A549 (cell line): ENCODE measurements at regions not wholly inside any gene's neighbourhood (a gene's known extent, or its start where the extent isn't known, plus 50 kb on each side); places are given as distances from the start of the nearest gene placed in this dataset.

ENCODE experiments used
- CEBPB ChIP-seq, 2 experiments: fragments of >200 bp in 1 of 2; sonication (Bioruptor Twin) in 1 of 2; formaldehyde crosslinking in 1 of 2; IDR thresholded peaks; 2 replicates each; pipeline ENCODE4 v1.6.1; 2012 to 2016
- CHD4 ChIP-seq: fragments of 200-600 bp; sonication (generic); IDR thresholded peaks from 2 replicates; pipeline ENCODE4 v1.6.1; 2016; ENCODE audit warnings: antibody characterized with exemption, mild to moderate bottlenecking, borderline replicate concordance
- CTCF ChIP-seq: fragments of >200 bp; sonication (Bioruptor Twin); formaldehyde crosslinking; IDR thresholded peaks from 3 replicates; pipeline ENCODE4 v1.5.1; 2016
- EHMT2 ChIP-seq: fragments of 200-600 bp; sonication (generic); IDR thresholded peaks from 2 replicates; pipeline ENCODE4 v1.6.1; 2016; ENCODE audit warnings: antibody characterized with exemption, low read depth, mild to moderate bottlenecking, moderate library complexity
- ESRRA ChIP-seq: fragments of 150-350 bp; IDR thresholded peaks from 2 replicates; pipeline ENCODE4 v1.6.1; 2014; ENCODE audit warnings: mild to moderate bottlenecking, low read length, borderline replicate concordance
- HMGXB4 ChIP-seq: fragments of 250-450 bp; sonication (Bioruptor Pico); IDR thresholded peaks from 2 replicates; pipeline ENCODE4 v1.5.0; 2021; ENCODE audit warnings: mild to moderate bottlenecking, moderate library complexity, borderline replicate concordance
- NFE2L2 ChIP-seq: fragments of 150-350 bp; conservative IDR thresholded peaks from 2 replicates; pipeline ENCODE4 v1.6.1; 2014; ENCODE audit warnings: low read length
- NR3C1 ChIP-seq: fragments of >200 bp; sonication (Bioruptor Twin); formaldehyde crosslinking; IDR thresholded peaks from 3 replicates; pipeline ENCODE4 v1.6.1; 2017
- POLR2A ChIP-seq: IDR thresholded peaks from 2 replicates; pipeline ENCODE4 v1.6.1; 2012; ENCODE audit warnings: mild to moderate bottlenecking, low read length
- RAD21 ChIP-seq, 2 experiments: fragments of >200 bp in 1 of 2; sonication (Bioruptor Twin) in 1 of 2; formaldehyde crosslinking in 1 of 2; IDR thresholded peaks in 1 of 2; conservative IDR thresholded peaks in 1 of 2; 2 replicates in 1 of 2; 3 replicates in 1 of 2; pipeline ENCODE4 v1.6.1; 2012 to 2018; ENCODE audit warnings: inconsistent platforms in 1 of 2
- RCOR1 ChIP-seq: fragments of 150-350 bp; IDR thresholded peaks from 2 replicates; pipeline ENCODE4 v1.6.1; 2014; ENCODE audit warnings: antibody characterized with exemption, low read length, low read depth
- REST ChIP-seq: fragments of 200-600 bp; sonication (generic); IDR thresholded peaks from 2 replicates; pipeline ENCODE4 v1.6.1; 2016; ENCODE audit warnings: antibody characterized with exemption, mild to moderate bottlenecking, moderate library complexity
- TF ChIP-seq, protein P1 (sequence below): fragments of 450-650 bp; IDR thresholded peaks from 2 replicates; pipeline ENCODE4 v1.6.1; 2014; ENCODE audit warnings: antibody characterized with exemption

GRCh38 chr1:47688461-47689296, 250.8 kb downstream of the FOXD2 start:
- TF ChIP-seq EHMT2 (no peak), ESRRA (no peak), CTCF (no peak), CEBPB (IDR thresholded peaks at IDR 0.05) (no peak), POLR2A (no peak), REST (no peak), NFE2L2 (no peak), HMGXB4 (no peak), NR3C1 (no peak), RAD21 (conservative IDR thresholded peaks at IDR 0.05 in 1 of 2, IDR thresholded peaks at IDR 0.05 in 1 of 2) (no peak), RCOR1 (no peak), CHD4 (no peak)
- TF ChIP-seq, protein P1, sequence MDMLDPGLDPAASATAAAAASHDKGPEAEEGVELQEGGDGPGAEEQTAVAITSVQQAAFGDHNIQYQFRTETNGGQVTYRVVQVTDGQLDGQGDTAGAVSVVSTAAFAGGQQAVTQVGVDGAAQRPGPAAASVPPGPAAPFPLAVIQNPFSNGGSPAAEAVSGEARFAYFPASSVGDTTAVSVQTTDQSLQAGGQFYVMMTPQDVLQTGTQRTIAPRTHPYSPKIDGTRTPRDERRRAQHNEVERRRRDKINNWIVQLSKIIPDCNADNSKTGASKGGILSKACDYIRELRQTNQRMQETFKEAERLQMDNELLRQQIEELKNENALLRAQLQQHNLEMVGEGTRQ: no peak
